ENCODE measurements at regions not wholly inside any gene's neighbourhood (a gene's known extent, or its start where the extent isn't known, plus 50 kb on each side); places are given as distances from the start of the nearest gene placed in this dataset.

DNA sequence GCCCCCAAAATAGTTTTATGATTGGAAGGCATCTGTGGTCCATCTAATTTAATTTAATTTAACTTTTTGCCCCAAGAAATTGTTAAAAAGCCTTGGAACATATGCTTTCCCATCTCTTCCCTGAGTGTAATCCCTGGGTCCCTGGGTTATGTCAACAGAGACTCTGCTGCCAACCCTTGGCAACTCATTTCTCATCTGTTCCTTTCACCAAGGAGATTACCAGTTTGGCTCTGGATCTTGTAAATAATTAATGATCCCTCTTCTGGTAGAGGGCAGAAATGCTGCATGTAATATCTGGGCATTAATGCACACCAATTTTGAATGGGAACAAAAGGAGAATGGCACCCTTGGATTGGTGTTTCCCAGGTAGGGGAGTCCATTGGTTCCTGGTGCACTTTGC, 514.2 kb downstream of the CCSER2 start:
- no peak overlapping the region for H3K4me3 ChIP-seq (ENCODE audit: low read depth, low read length)
- no peak for DNase-seq (ENCODE audit: low read depth)
- TF ChIP-seq, protein P1, sequence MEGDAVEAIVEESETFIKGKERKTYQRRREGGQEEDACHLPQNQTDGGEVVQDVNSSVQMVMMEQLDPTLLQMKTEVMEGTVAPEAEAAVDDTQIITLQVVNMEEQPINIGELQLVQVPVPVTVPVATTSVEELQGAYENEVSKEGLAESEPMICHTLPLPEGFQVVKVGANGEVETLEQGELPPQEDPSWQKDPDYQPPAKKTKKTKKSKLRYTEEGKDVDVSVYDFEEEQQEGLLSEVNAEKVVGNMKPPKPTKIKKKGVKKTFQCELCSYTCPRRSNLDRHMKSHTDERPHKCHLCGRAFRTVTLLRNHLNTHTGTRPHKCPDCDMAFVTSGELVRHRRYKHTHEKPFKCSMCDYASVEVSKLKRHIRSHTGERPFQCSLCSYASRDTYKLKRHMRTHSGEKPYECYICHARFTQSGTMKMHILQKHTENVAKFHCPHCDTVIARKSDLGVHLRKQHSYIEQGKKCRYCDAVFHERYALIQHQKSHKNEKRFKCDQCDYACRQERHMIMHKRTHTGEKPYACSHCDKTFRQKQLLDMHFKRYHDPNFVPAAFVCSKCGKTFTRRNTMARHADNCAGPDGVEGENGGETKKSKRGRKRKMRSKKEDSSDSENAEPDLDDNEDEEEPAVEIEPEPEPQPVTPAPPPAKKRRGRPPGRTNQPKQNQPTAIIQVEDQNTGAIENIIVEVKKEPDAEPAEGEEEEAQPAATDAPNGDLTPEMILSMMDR (IDR thresholded peaks at IDR 0.05; ENCODE audit: low read depth, low read length): no peak
- TF ChIP-seq POLR2A (IDR thresholded peaks at IDR 0.05; ENCODE audit: extremely low read depth, insufficient read length): no peak
- no peak for TF ChIP-seq MYC (IDR thresholded peaks at IDR 0.05; ENCODE audit: low read depth, low read length)
- TF ChIP-seq, protein P2, sequence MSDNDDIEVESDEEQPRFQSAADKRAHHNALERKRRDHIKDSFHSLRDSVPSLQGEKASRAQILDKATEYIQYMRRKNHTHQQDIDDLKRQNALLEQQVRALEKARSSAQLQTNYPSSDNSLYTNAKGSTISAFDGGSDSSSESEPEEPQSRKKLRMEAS (IDR thresholded peaks at IDR 0.05; ENCODE audit: low read depth, low read length): no peak

GRCh38 chr10:84844461-84844860, 516.1 kb downstream of the CCSER2 start:
- H3K4me3 ChIP-seq (ENCODE audit: low read depth, low read length): no peak overlapping the region
- no peak for DNase-seq (ENCODE audit: low read depth)
- TF ChIP-seq POLR2A (IDR thresholded peaks at IDR 0.05; ENCODE audit: extremely low read depth, insufficient read length) (no peak), MYC (IDR thresholded peaks at IDR 0.05; ENCODE audit: low read depth, low read length) (no peak)
- TF ChIP-seq, protein P1 (IDR thresholded peaks at IDR 0.05; ENCODE audit: low read depth, low read length): no peak
- TF ChIP-seq, protein P2 (IDR thresholded peaks at IDR 0.05; ENCODE audit: low read depth, low read length): no peak

- no peak overlapping the region for H3K4me3 ChIP-seq (ENCODE audit: low read depth, low read length)
- peak; percentile 51 for DNase-seq (ENCODE audit: low read depth)
- TF ChIP-seq, protein P1 (IDR thresholded peaks at IDR 0.05; ENCODE audit: low read depth, low read length): peak; percentile 52
- TF ChIP-seq, protein P2 (IDR thresholded peaks at IDR 0.05; ENCODE audit: low read depth, low read length): no peak
- TF ChIP-seq MYC (IDR thresholded peaks at IDR 0.05; ENCODE audit: low read depth, low read length) (no peak), POLR2A (IDR thresholded peaks at IDR 0.05; ENCODE audit: extremely low read depth, insufficient read length) (no peak)
Measured at GRCh38 chr10:84845628-84846261, 517.4 kb downstream of the CCSER2 start.

DNA sequence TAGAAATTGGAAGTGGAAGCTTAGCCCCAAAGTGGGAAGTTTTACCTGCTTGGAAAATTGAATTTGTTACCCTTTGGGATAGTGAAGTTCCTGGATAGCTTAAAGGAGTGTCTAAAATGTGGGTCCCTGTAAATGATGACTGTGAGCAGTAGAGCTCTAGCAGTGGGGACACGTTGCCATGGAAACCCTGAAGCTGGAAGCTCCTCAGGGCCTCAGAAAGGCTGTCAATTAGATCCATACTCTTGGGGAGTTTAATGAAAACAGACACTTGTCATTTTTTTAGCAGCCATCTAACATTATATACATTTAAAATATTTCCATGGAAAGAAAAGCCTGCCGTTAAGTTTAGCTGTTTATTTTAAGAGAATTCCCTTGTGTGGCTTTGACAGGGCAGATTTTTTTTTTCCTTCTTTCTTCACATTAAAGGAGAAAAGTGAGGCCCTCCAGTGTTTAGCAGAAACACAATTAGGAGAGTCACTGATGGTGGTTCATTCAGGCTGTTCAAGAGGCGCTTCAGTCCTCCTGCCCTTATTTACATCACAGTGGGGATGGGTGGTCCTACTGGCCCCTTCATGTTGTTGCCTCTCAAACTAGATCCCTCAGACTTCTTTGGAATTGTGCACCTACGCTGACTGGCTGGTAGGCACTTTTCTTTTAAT, 518.4 kb downstream of the CCSER2 start:
- DNase-seq (ENCODE audit: low read depth): no peak
- H3K4me3 ChIP-seq (ENCODE audit: low read depth, low read length): no peak overlapping the region
- TF ChIP-seq MYC (IDR thresholded peaks at IDR 0.05; ENCODE audit: low read depth, low read length): no peak
- TF ChIP-seq, protein P2 (IDR thresholded peaks at IDR 0.05; ENCODE audit: low read depth, low read length): no peak

- TF ChIP-seq POLR2A (IDR thresholded peaks at IDR 0.05; ENCODE audit: extremely low read depth, insufficient read length) (no peak), MYC (IDR thresholded peaks at IDR 0.05; ENCODE audit: low read depth, low read length) (no peak)
- no peak for DNase-seq (ENCODE audit: low read depth)
- no peak overlapping the region for H3K4me3 ChIP-seq (ENCODE audit: low read depth, low read length)
Measured at GRCh38 chr10:84848967-84849366, 520.6 kb downstream of the CCSER2 start.

GRCh38 chr10:84850826-84851225, 522.4 kb downstream of the CCSER2 start:
- no peak for TF ChIP-seq POLR2A (IDR thresholded peaks at IDR 0.05; ENCODE audit: extremely low read depth, insufficient read length)
- TF ChIP-seq, protein P2 (IDR thresholded peaks at IDR 0.05; ENCODE audit: low read depth, low read length): no peak
- no peak overlapping the region for H3K4me3 ChIP-seq (ENCODE audit: low read depth, low read length)
- no peak for DNase-seq (ENCODE audit: low read depth)

DNA sequence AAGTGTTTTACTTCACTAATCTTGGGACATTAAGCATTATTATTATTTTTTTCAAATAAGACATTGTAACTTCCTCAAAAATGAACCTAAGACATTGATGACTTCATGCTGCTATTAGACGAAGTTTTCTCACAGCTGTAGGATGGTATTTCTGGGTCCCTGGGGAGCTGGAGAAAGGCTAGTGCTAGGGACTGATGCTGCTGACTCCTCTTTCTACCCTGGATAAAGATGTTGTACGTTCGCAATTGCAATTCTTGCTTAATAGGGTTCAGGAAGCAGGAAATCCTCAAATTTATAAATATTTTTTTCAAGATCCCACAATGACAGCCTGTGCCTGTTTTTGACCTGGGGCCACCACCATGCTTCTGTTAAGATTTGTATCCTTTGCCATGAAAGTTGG, 526.0 kb downstream of the CCSER2 start:
- TF ChIP-seq, protein P2 (IDR thresholded peaks at IDR 0.05; ENCODE audit: low read depth, low read length): no peak
- TF ChIP-seq MYC (IDR thresholded peaks at IDR 0.05; ENCODE audit: low read depth, low read length) (no peak), POLR2A (IDR thresholded peaks at IDR 0.05; ENCODE audit: extremely low read depth, insufficient read length) (no peak)
- TF ChIP-seq, protein P1 (IDR thresholded peaks at IDR 0.05; ENCODE audit: low read depth, low read length): no peak
- no peak overlapping the region for H3K4me3 ChIP-seq (ENCODE audit: low read depth, low read length)
- no peak for DNase-seq (ENCODE audit: low read depth)
